ENCODE measurements at regions not wholly inside any gene's neighbourhood (a gene's known extent, or its start where the extent isn't known, plus 50 kb on each side); places are given as distances from the start of the nearest gene placed in this dataset.

DNA sequence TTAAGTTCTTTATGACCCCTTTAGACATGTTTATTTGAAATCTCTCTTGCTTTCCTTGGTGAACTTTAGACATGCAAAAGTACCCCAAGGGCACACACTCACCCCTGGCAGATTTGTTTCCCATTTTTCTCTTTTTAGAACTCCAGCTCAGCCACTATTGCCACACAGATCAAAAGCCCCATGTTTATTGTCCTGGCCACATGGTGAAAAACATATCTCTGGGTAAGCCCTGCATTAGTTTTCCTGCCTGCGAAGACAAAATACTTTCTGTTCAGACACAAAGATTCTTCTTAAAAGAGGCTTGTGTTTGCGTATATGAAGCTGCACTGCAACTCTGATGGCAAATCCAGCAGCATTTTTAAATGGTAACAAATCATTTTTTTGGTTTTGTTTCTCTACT, 200.0 kb downstream of the POLR1F start:
- POLR2A ChIA-PET (ENCODE audit: partially characterized antibody) = no interaction called here
- Histone ChIP-seq H4K91ac (replicated peaks; ENCODE audit: insufficient read length, low read length) (no peak overlapping the region), H2BK5ac (ENCODE audit: low read depth, low read length) (no peak overlapping the region), H3K9ac (replicated peaks in 1 of 4; ENCODE audit: extremely low read depth in 1 of 4, low read depth in 3 of 4, low read length in 3 of 4) (no peak overlapping the region), H3K56ac (replicated peaks; ENCODE audit: insufficient read length, low read depth, low read length) (no peak overlapping the region), H2AFZ (ENCODE audit: low read length) (peak overlapping the region; percentile 26; the same call in 1 of the 2 replicates), H3K23me2 (ENCODE audit: low read depth, low read length) (no peaks in the 10 kb centered on the region), H4K20me1 (replicated peaks in 1 of 2; ENCODE audit: control insufficient read depth in 1 of 2, insufficient read depth in 2 of 2, low read length in 2 of 2) (no peaks in the 10 kb centered on the region), H2BK120ac (replicated peaks; ENCODE audit: low read depth, low read length) (no peak overlapping the region), H2BK20ac (ENCODE audit: low read length) (no peak overlapping the region), H3K4me1 (replicated peaks in 1 of 4; ENCODE audit: control insufficient read depth in 3 of 4, insufficient read depth in 4 of 4, low read length in 3 of 4) (no peaks in the 10 kb centered on the region; a peak in 1 of 7 replicates), H4K5ac (ENCODE audit: insufficient read length, low read depth, low read length) (no peak overlapping the region), H3K4ac (replicated peaks; ENCODE audit: insufficient read length, low read depth, low read length) (no peak overlapping the region), H3K23ac (ENCODE audit: insufficient read length) (no peak overlapping the region), H3K79me1 (ENCODE audit: low read depth, low read length) (no peaks in the 10 kb centered on the region), H2BK12ac (ENCODE audit: low read depth, low read length) (no peak overlapping the region), H3K4me3 (ENCODE audit: extremely low read depth in 1 of 4, insufficient read depth in 2 of 4, low read depth in 3 of 4, low read length in 4 of 4) (no peak overlapping the region), H2BK15ac (ENCODE audit: low read length) (no peak overlapping the region), H3K18ac (ENCODE audit: extremely low read depth, low read length) (no peak overlapping the region), H3K14ac (ENCODE audit: insufficient read length) (no peak overlapping the region), H3K27ac (ENCODE audit: low read depth, low read length) (no peak overlapping the region), H3K79me2 (ENCODE audit: control insufficient read depth in 1 of 2, insufficient read depth in 2 of 2, low read length in 2 of 2) (no peaks in the 10 kb centered on the region), H3K9me3 (ENCODE audit: insufficient read depth in 2 of 2, low read depth in 1 of 2, low read length in 1 of 2) (no peaks in the 10 kb centered on the region), H3K27me3 (replicated peaks in 1 of 4; ENCODE audit: control insufficient read depth in 3 of 4, extremely low read depth in 1 of 4, insufficient read depth in 3 of 4, low read length in 3 of 4) (no peaks in the 10 kb centered on the region), H2AK5ac (ENCODE audit: low read depth, low read length) (no peak overlapping the region), H4K8ac (ENCODE audit: extremely low read depth, insufficient read depth, low read length) (no peak overlapping the region), H3K4me2 (ENCODE audit: insufficient read depth in 1 of 2, low read depth in 2 of 2, low read length in 2 of 2) (no peak overlapping the region), H3K36me3 (ENCODE audit: control insufficient read depth in 2 of 4, insufficient read depth in 4 of 4, low read length in 3 of 4) (no peaks in the 10 kb centered on the region)
- TF ChIP-seq, protein P1, sequence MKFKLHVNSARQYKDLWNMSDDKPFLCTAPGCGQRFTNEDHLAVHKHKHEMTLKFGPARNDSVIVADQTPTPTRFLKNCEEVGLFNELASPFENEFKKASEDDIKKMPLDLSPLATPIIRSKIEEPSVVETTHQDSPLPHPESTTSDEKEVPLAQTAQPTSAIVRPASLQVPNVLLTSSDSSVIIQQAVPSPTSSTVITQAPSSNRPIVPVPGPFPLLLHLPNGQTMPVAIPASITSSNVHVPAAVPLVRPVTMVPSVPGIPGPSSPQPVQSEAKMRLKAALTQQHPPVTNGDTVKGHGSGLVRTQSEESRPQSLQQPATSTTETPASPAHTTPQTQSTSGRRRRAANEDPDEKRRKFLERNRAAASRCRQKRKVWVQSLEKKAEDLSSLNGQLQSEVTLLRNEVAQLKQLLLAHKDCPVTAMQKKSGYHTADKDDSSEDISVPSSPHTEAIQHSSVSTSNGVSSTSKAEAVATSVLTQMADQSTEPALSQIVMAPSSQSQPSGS (IDR thresholded peaks at IDR 0.05; ENCODE audit: low read length) = no peak
- TF ChIP-seq KDM1A (IDR thresholded peaks at IDR 0.05; ENCODE audit: borderline replicate concordance, low read length) (no peak), POU5F1 (IDR thresholded peaks at IDR 0.05; ENCODE audit: low read depth, low read length) (no peak), SAP30 (IDR thresholded peaks at IDR 0.05; ENCODE audit: insufficient read depth, insufficient replicate concordance, low read length) (no peak), BCL11A (IDR thresholded peaks at IDR 0.05; ENCODE audit: low read depth in 2 of 2, low read length in 2 of 2) (no peak), RBBP5 (IDR thresholded peaks at IDR 0.05; ENCODE audit: borderline replicate concordance, low read depth, low read length) (no peak), TAF7 (optimal IDR thresholded peaks at IDR 0.05; ENCODE audit: borderline replicate concordance, low read depth, low read length) (no peak)
- TF ChIP-seq, protein P2, sequence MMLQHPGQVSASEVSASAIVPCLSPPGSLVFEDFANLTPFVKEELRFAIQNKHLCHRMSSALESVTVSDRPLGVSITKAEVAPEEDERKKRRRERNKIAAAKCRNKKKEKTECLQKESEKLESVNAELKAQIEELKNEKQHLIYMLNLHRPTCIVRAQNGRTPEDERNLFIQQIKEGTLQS (IDR thresholded peaks at IDR 0.05; ENCODE audit: insufficient read depth, low read depth, low read length) = no peak
- no peak for DNase-seq (ENCODE audit: low read depth in 1 of 2, low spot score in 2 of 2)
- CTCF ChIA-PET (ENCODE audit: partially characterized antibody) = interaction anchor here (1.5 kb wide), 1 partner anchor 18 kb away, joined by 7 read pairs; no protein-coding TSS in a partner anchor
- FAIRE-seq = no peak
- 90% methylated on average over 2 of the region's 2 CpGs; no CpG with 5 or more reads in 1 of the 2 experiments for WGBS, 2 experiments (ENCODE audit: extremely low coverage in 1 of 2, insufficient coverage in 1 of 2, insufficient read length in 1 of 2, insufficient replicate concordance in 2 of 2, low coverage in 1 of 2, low lambda C conversion rate in 2 of 2, missing lambda C conversion rate in 1 of 2)

Data from H1 (cell line).